ENCODE measurements at regions not wholly inside any gene's neighbourhood (a gene's known extent, or its start where the extent isn't known, plus 50 kb on each side); places are given as distances from the start of the nearest gene placed in this dataset.

GRCh38 chr11:34738237-34738636 is 117.3 kb downstream of the EHF start:
- no peak overlapping the region for H3K4ac ChIP-seq (replicated peaks; ENCODE audit: insufficient read length, low read depth, low read length)
- H3K4me3 ChIP-seq (ENCODE audit: extremely low read depth in 1 of 4, insufficient read depth in 2 of 4, low read depth in 3 of 4, low read length in 4 of 4) = no peak overlapping the region
- ChIA-PET POLR2A (ENCODE audit: partially characterized antibody) (no interaction called here), CTCF (ENCODE audit: partially characterized antibody) (interaction anchor here (1.3 to 1.7 kb wide), 2 partner anchors 28 to 152 kb away, joined by 3 to 7 read pairs; no protein-coding TSS in a partner anchor)
- no peak overlapping the region for H2BK12ac ChIP-seq (ENCODE audit: low read depth, low read length)
- H3K79me2 ChIP-seq (ENCODE audit: control insufficient read depth in 1 of 2, insufficient read depth in 2 of 2, low read length in 2 of 2) = no peaks in the 10 kb centered on the region
- H2BK120ac ChIP-seq (replicated peaks; ENCODE audit: low read depth, low read length) = no peak overlapping the region
- peaks cover 20 to 23% of the 10 kb centered on the region in 2 experiments for H3K9me3 ChIP-seq (ENCODE audit: insufficient read depth in 2 of 2, low read depth in 1 of 2, low read length in 1 of 2)
- H3K14ac ChIP-seq (ENCODE audit: insufficient read length) = no peak overlapping the region
- H3K9ac ChIP-seq (replicated peaks in 1 of 4; ENCODE audit: extremely low read depth in 1 of 4, low read depth in 3 of 4, low read length in 3 of 4) = no peak overlapping the region
- H3K4me2 ChIP-seq (ENCODE audit: insufficient read depth in 1 of 2, low read depth in 2 of 2, low read length in 2 of 2) = no peak overlapping the region
- no peak overlapping the region for H3K56ac ChIP-seq (replicated peaks; ENCODE audit: insufficient read length, low read depth, low read length)
- no peak overlapping the region for H2BK20ac ChIP-seq (ENCODE audit: low read length)
- 100% methylated on average over 4 of the region's 5 CpGs; no CpG with 5 or more reads in 1 of the 2 experiments for WGBS, 2 experiments (ENCODE audit: extremely low coverage in 1 of 2, insufficient coverage in 1 of 2, insufficient read length in 1 of 2, insufficient replicate concordance in 2 of 2, low coverage in 1 of 2, low lambda C conversion rate in 2 of 2, missing lambda C conversion rate in 1 of 2)
- H4K20me1 ChIP-seq (replicated peaks in 1 of 2; ENCODE audit: control insufficient read depth in 1 of 2, insufficient read depth in 2 of 2, low read length in 2 of 2) = no peaks in the 10 kb centered on the region
- H4K5ac ChIP-seq (ENCODE audit: insufficient read length, low read depth, low read length) = no peak overlapping the region
- H3K23me2 ChIP-seq (ENCODE audit: low read depth, low read length) = no peaks in the 10 kb centered on the region
- no peak overlapping the region for H2AFZ ChIP-seq (ENCODE audit: low read length)
- DNase-seq (ENCODE audit: low read depth in 1 of 2, low spot score in 2 of 2) (no peak), FAIRE-seq (no peak)
- H3K79me1 ChIP-seq (ENCODE audit: low read depth, low read length) = no peaks in the 10 kb centered on the region; the same call in 1 of the 2 replicates
- H4K8ac ChIP-seq (ENCODE audit: extremely low read depth, insufficient read depth, low read length) = no peak overlapping the region
- no peaks in the 10 kb centered on the region for H3K4me1 ChIP-seq (replicated peaks in 1 of 4; ENCODE audit: control insufficient read depth in 3 of 4, insufficient read depth in 4 of 4, low read length in 3 of 4)
- H3K18ac ChIP-seq (ENCODE audit: extremely low read depth, low read length) = no peak overlapping the region
- H3K27me3 ChIP-seq (replicated peaks in 1 of 4; ENCODE audit: control insufficient read depth in 3 of 4, extremely low read depth in 1 of 4, insufficient read depth in 3 of 4, low read length in 3 of 4) = no peaks in the 10 kb centered on the region
- H2AK5ac ChIP-seq (ENCODE audit: low read depth, low read length) = no peak overlapping the region
- no peak for TF ChIP-seq USF2 (IDR thresholded peaks at IDR 0.05; ENCODE audit: low read length)
- TF ChIP-seq ZNF274 (IDR thresholded peaks at IDR 0.05; ENCODE audit: borderline replicate concordance, extremely low read depth, low read length) = no peak
- TF ChIP-seq TEAD4 (IDR thresholded peaks at IDR 0.05; ENCODE audit: low read depth, low read length) = no peak
- TF ChIP-seq MAFK (IDR thresholded peaks at IDR 0.05; ENCODE audit: low read depth, low read length) = no peak
- TF ChIP-seq KDM4A (IDR thresholded peaks at IDR 0.05; ENCODE audit: low read depth, low read length, severe bottlenecking) = no peak
- TF ChIP-seq SRF (IDR thresholded peaks at IDR 0.05; ENCODE audit: low read depth, low read length) = no peak
- no peak for TF ChIP-seq TAF7 (optimal IDR thresholded peaks at IDR 0.05; ENCODE audit: borderline replicate concordance, low read depth, low read length)
- TF ChIP-seq KDM5A (IDR thresholded peaks at IDR 0.05; ENCODE audit: low read length) = no peak
- no peak for TF ChIP-seq POLR2A (IDR thresholded peaks at IDR 0.05; ENCODE audit: control extremely low read depth in 1 of 2, low read depth in 2 of 2, low read length in 2 of 2)
- H4K91ac ChIP-seq (replicated peaks; ENCODE audit: insufficient read length, low read length) = no peak overlapping the region
- H3K27ac ChIP-seq (ENCODE audit: low read depth, low read length) = no peak overlapping the region
- no peak overlapping the region for H2BK5ac ChIP-seq (ENCODE audit: low read depth, low read length)
- H3K36me3 ChIP-seq (ENCODE audit: control insufficient read depth in 2 of 4, insufficient read depth in 4 of 4, low read length in 3 of 4) = peaks cover 2 to 29% (median 9%) of the 10 kb centered on the region in 4 experiments; a peak in 6 of 8 replicates
- H3K23ac ChIP-seq (ENCODE audit: insufficient read length) = no peak overlapping the region
- no peak overlapping the region for H2BK15ac ChIP-seq (ENCODE audit: low read length)

Data from H1 (cell line).